Suprapubic skin (tissue), 2 donors: ENCODE measurements at regions not wholly inside any gene's neighbourhood (a gene's known extent, or its start where the extent isn't known, plus 50 kb on each side); places are given as distances from the start of the nearest gene placed in this dataset.

Experiments
- EP300 ChIP-seq: sonication (generic); formaldehyde crosslinking; IDR thresholded peaks from one replicate; pipeline ENCODE4 v1.6.1; 2017; ENCODE audit warnings: antibody characterized with exemption
- POLR2A ChIP-seq, 2 donors: fragments of 450-650 bp; IDR thresholded peaks; one replicate each; pipeline ENCODE4 v1.6.1; 2017; ENCODE audit warnings: antibody characterized with exemption in 2 of 2, mild to moderate bottlenecking in 2 of 2, moderate library complexity in 2 of 2

DNA sequence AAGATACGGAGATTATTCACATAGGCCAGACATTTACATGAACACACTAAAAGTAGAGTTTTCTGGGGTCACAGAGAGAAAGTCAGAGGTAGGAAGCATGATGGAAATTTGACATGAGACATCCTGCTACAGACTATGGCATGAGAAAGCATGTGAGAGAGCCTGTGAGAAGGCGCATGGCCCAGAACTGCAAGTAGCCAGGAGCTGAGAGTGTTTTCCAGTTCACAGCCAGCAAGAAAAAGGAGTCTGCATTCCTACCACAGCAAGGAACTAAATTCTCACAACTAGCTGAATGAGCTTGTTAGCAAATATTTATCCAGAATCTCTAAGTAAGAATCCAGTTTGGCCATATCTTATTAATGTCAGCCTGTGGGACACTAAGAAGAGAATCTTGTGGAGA is 673.3 kb downstream of the BRINP3 start:
- TF ChIP-seq POLR2A (IDR thresholded peaks at IDR 0.05) (no peak), EP300 (no peak)
